ENCODE measurements at regions not wholly inside any gene's neighbourhood (a gene's known extent, or its start where the extent isn't known, plus 50 kb on each side); places are given as distances from the start of the nearest gene placed in this dataset.

DNA sequence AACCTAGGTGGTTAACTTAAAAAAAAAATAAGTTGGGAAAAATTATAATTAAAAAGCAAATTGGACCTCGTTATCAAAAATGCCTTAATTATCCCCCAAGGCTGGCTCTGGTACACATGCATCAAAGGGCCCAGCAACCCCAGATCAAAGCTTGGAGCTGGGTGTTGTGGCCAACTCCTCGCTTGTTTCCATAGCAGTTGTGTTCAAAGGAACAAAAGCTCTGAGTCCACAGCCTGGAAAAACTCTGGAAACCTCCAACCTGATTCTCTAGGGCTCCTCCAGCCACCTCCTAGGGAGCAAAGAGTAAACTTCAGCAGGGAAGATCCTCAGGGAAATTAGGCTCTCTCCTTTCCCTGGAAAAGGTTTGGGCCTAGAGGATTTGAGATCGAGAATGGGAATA lies 149.4 kb downstream of the NXPE2 start:
- no peak for TF ChIP-seq POLR2A (IDR thresholded peaks at IDR 0.05)
- TF ChIP-seq, protein P1, sequence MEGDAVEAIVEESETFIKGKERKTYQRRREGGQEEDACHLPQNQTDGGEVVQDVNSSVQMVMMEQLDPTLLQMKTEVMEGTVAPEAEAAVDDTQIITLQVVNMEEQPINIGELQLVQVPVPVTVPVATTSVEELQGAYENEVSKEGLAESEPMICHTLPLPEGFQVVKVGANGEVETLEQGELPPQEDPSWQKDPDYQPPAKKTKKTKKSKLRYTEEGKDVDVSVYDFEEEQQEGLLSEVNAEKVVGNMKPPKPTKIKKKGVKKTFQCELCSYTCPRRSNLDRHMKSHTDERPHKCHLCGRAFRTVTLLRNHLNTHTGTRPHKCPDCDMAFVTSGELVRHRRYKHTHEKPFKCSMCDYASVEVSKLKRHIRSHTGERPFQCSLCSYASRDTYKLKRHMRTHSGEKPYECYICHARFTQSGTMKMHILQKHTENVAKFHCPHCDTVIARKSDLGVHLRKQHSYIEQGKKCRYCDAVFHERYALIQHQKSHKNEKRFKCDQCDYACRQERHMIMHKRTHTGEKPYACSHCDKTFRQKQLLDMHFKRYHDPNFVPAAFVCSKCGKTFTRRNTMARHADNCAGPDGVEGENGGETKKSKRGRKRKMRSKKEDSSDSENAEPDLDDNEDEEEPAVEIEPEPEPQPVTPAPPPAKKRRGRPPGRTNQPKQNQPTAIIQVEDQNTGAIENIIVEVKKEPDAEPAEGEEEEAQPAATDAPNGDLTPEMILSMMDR (IDR thresholded peaks at IDR 0.05) = no peak
- TF ChIP-seq POLR2AphosphoS5 (IDR thresholded peaks at IDR 0.05) = no peak
- no peak for TF ChIP-seq EP300 (IDR thresholded peaks at IDR 0.05)
- DNase-seq (no peak), ATAC-seq (ENCODE audit: low FRiP score in 2 of 2) (no peak)
- Histone ChIP-seq H3K27ac (no peak overlapping the region), H3K4me3 (no peak overlapping the region), H3K27me3 (no peaks in the 10 kb centered on the region), H3K36me3 (no peaks in the 10 kb centered on the region), H3K4me1 (peaks cover 0 to 7% (median 7%) of the 10 kb centered on the region in 4 donors), H3K9me3 (no peaks in the 10 kb centered on the region)
- 76 to 87% methylated on average over 3 of the region's 3 CpGs for WGBS, 2 donors

DNA sequence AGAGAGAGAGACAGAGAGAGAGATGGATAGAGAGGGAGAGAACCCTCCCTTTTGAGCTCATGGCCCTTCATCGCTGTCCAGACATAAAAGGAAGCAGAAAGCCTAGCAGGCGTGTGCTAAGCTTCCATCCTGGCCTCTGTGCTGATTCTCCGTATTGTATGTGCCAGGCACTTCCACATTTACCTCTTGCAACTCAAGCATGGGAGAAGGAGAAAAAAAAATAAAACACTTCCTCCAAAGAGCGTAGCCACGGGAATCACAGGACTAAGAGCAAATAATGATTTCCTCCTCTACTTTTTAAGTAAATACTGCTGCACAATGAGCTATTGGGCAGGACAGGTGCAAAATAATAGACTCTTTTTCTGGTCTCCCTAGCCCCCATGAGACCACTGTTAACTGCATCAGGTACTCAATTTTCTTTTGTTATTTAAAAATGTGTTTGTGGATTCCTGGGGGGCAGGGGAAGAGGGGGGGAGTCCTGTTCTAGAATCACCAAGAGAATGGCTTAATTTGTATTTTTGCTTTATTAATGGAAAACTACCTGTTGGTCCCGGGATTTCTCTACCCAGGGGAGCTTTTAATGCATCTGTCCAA lies 154.3 kb downstream of the NXPE2 start:
- Histone ChIP-seq H3K9me3 (no peaks in the 10 kb centered on the region), H3K36me3 (no peaks in the 10 kb centered on the region), H3K27ac (no peak overlapping the region), H3K27me3 (no peaks in the 10 kb centered on the region), H3K4me1 (peaks cover 0 to 7% (median 0%) of the 10 kb centered on the region in 4 donors), H3K4me3 (no peak overlapping the region)
- TF ChIP-seq, protein P1 (IDR thresholded peaks at IDR 0.05) = no peak
- TF ChIP-seq EP300 (IDR thresholded peaks at IDR 0.05) = no peak
- no peak for TF ChIP-seq POLR2A (IDR thresholded peaks at IDR 0.05)
- TF ChIP-seq POLR2AphosphoS5 (IDR thresholded peaks at IDR 0.05) = no peak
- peak in 1 of 2 donors; percentile 51 for ATAC-seq (ENCODE audit: low FRiP score in 2 of 2)
- 10 to 12% methylated on average over 6 of the region's 6 CpGs for WGBS, 2 donors
- peak in 1 of 2 donors; percentile 28 for DNase-seq

GRCh38 chr11:114836161-114836560 lies 157.8 kb downstream of the NXPE2 start:
- Histone ChIP-seq H3K36me3 (no peaks in the 10 kb centered on the region), H3K27me3 (no peaks in the 10 kb centered on the region), H3K27ac (no peak overlapping the region), H3K9me3 (peaks cover 0 to 9% (median 4%) of the 10 kb centered on the region in 4 donors), H3K4me1 (peaks cover 0 to 7% (median 0%) of the 10 kb centered on the region in 4 donors), H3K4me3 (no peak overlapping the region)
- no peak for DNase-seq
- TF ChIP-seq, protein P1 (IDR thresholded peaks at IDR 0.05) = no peak
- no peak for TF ChIP-seq POLR2AphosphoS5 (IDR thresholded peaks at IDR 0.05)
- TF ChIP-seq EP300 (IDR thresholded peaks at IDR 0.05) = no peak
- TF ChIP-seq POLR2A (IDR thresholded peaks at IDR 0.05) = no peak
- WGBS, 2 donors = 76 to 83% methylated on average over 3 of the region's 3 CpGs
- ATAC-seq (ENCODE audit: low FRiP score in 2 of 2) = no peak

DNA sequence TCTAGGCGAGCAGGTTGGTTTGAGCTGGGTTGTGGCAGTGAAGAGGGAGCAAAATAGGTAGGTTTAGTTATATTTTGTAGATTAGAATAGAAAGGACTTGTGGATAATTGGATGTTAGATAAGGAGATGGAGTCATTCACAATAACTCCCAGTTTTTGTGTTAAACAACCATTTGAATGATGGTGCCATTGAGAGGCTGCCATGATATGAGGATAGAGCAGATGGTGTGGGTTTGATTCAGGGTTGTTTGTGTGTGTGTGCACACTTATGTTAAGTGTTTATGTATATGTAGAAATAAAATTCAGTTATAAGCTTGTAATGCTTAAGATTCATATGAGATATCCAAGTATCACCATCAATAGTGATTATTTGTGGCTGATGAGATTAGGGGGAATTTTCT lies 166.6 kb downstream of the NXPE2 start:
- Histone ChIP-seq H3K4me1 (no peaks in the 10 kb centered on the region), H3K27me3 (no peaks in the 10 kb centered on the region), H3K27ac (no peak overlapping the region), H3K36me3 (no peaks in the 10 kb centered on the region), H3K4me3 (no peak overlapping the region), H3K9me3 (no peaks in the 10 kb centered on the region)
- DNase-seq = no peak
- 81 to 95% methylated on average over 1 of the region's 1 CpG for WGBS, 2 donors
- no peak for TF ChIP-seq EP300 (IDR thresholded peaks at IDR 0.05)
- no peak for ATAC-seq (ENCODE audit: low FRiP score in 2 of 2)

GRCh38 chr11:114845766-114846415 lies 167.6 kb downstream of the NXPE2 start:
- Histone ChIP-seq H3K36me3 (no peaks in the 10 kb centered on the region), H3K27ac (no peak overlapping the region), H3K9me3 (no peaks in the 10 kb centered on the region), H3K4me3 (no peak overlapping the region), H3K27me3 (no peaks in the 10 kb centered on the region), H3K4me1 (no peaks in the 10 kb centered on the region)
- 65 to 83% methylated on average over 4 of the region's 4 CpGs for WGBS, 2 donors
- TF ChIP-seq POLR2AphosphoS5 (IDR thresholded peaks at IDR 0.05) (no peak), EP300 (IDR thresholded peaks at IDR 0.05) (no peak), POLR2A (IDR thresholded peaks at IDR 0.05) (no peak)
- TF ChIP-seq, protein P1 (IDR thresholded peaks at IDR 0.05) = no peak
- ATAC-seq (ENCODE audit: low FRiP score in 2 of 2) (no peak), DNase-seq (no peak)

Measured in upper lobe of left lung (tissue), 6 donors.